Neutrophil (primary cell): ENCODE measurements at regions not wholly inside any gene's neighbourhood (a gene's known extent, or its start where the extent isn't known, plus 50 kb on each side); places are given as distances from the start of the nearest gene placed in this dataset.

Source experiments
- H3K27ac ChIP-seq: fragments of 200-600 bp; sonication (generic); 2 replicates; pipeline ENCODE4 v1.5.1; 2016; ENCODE audit warnings: mild to moderate bottlenecking, moderate library complexity
- H3K27me3 ChIP-seq: fragments of 200-600 bp; sonication (generic); 2 replicates; pipeline ENCODE4 v1.6.0; 2016; ENCODE audit warnings: mild to moderate bottlenecking
- H3K36me3 ChIP-seq: fragments of 200-600 bp; sonication (generic); 2 replicates; pipeline ENCODE4 v1.5.1; 2017
- H3K4me1 ChIP-seq, 2 experiments: fragments of 200-600 bp in 1 of 2; sonication (generic) in 1 of 2; 1 replicate in 1 of 2; 2 replicates in 1 of 2; pipeline versions ENCODE4 v1.5.1 to v1.6.1; 2013 to 2016; ENCODE audit warnings: low read depth in 1 of 2, low read length in 1 of 2, mild to moderate bottlenecking in 1 of 2, moderate library complexity in 1 of 2; ENCODE audit not compliant: control insufficient read depth in 1 of 2, insufficient read depth in 1 of 2
- H3K4me3 ChIP-seq, 2 experiments: fragments of 200-600 bp in 1 of 2; sonication (generic) in 1 of 2; 1 replicate in 1 of 2; 2 replicates in 1 of 2; pipeline ENCODE4 v1.5.1; 2013 to 2016; ENCODE audit warnings: low read depth in 1 of 2, low read length in 1 of 2, mild to moderate bottlenecking in 1 of 2, moderate library complexity in 1 of 2
- H3K9me3 ChIP-seq: fragments of 200-600 bp; sonication (generic); 2 replicates; pipeline ENCODE4 v1.5.1; 2016
- TF ChIP-seq, protein P1 (sequence below): fragments of 200-600 bp; sonication (generic); IDR thresholded peaks from 2 replicates; pipeline ENCODE4 v1.5.1; 2016; ENCODE audit warnings: antibody characterized with exemption

DNA sequence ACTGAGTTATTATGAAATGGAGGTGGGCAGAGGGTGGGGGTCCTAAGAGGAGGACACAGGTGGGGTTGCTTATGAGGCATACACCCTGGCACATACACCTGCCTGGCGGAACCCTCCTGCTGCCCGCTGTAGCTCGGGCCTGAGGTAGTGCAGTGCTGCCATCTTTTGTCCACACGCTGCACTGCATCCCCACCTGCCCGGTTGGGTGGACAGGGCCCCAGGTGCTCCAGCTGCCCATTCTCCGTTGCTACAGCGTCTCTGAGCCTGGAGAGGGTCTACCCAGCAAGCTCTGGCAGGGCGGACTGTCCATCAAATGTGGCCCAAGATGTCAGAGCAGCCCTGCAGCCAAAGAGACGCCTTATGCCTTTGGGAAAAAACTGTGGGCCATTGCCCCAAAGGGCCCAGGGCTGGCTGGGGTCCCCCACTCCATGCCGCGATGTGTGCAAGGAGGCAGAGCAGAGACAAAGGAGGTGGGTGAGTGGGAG, 131.2 kb downstream of the BUD13 start:
- H3K9me3 ChIP-seq, result no peaks in the 10 kb centered on the region
- H3K27ac ChIP-seq, result no peak overlapping the region
- H3K4me3 ChIP-seq, result no peak overlapping the region
- no peaks in the 10 kb centered on the region for H3K36me3 ChIP-seq
- TF ChIP-seq, protein P1, sequence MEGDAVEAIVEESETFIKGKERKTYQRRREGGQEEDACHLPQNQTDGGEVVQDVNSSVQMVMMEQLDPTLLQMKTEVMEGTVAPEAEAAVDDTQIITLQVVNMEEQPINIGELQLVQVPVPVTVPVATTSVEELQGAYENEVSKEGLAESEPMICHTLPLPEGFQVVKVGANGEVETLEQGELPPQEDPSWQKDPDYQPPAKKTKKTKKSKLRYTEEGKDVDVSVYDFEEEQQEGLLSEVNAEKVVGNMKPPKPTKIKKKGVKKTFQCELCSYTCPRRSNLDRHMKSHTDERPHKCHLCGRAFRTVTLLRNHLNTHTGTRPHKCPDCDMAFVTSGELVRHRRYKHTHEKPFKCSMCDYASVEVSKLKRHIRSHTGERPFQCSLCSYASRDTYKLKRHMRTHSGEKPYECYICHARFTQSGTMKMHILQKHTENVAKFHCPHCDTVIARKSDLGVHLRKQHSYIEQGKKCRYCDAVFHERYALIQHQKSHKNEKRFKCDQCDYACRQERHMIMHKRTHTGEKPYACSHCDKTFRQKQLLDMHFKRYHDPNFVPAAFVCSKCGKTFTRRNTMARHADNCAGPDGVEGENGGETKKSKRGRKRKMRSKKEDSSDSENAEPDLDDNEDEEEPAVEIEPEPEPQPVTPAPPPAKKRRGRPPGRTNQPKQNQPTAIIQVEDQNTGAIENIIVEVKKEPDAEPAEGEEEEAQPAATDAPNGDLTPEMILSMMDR, result no peak
- H3K4me1 ChIP-seq, result no peaks in the 10 kb centered on the region
- H3K27me3 ChIP-seq, result no peaks in the 10 kb centered on the region

DNA sequence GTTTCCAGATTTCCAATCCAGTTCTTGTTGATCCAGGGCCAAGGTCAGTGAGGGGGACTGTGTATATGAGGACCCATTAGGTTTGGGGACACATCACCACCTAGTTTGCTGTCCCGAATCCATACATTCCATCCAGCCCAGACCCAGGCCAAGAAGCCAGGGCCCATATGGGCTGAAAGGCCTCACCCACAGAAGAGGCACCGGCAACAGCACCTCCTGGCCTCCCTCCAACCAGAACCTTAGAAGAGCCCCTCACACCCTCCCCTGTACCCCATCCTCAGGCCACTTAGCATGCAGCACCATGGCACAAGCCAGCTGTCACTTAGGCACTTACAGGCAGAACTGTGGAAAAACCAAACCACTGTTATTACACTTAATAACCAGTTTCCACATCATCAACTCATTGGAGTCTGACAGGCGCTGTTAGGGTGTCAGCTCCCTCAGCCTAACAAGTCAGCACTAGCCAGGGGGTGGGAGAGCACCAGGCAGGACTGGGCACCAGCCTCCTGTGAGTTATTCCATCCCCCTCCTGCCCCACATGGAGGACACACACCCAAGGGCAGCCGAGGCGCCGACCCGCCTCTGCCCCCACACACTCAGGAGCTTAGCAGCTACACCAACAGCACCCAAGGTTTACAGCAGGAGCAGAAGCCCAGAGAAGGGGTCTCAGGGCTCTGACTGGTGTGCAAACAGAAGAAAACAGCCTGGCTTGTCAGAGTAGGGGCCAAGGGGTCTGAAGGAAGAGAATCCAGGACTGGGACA, 132.0 kb downstream of the BUD13 start:
- no peak overlapping the region for H3K4me3 ChIP-seq
- no peak overlapping the region for H3K27ac ChIP-seq
- TF ChIP-seq, protein P1, result no peak
- no peaks in the 10 kb centered on the region for H3K27me3 ChIP-seq
- no peaks in the 10 kb centered on the region for H3K36me3 ChIP-seq
- H3K9me3 ChIP-seq, result no peaks in the 10 kb centered on the region
- H3K4me1 ChIP-seq, result no peaks in the 10 kb centered on the region

DNA sequence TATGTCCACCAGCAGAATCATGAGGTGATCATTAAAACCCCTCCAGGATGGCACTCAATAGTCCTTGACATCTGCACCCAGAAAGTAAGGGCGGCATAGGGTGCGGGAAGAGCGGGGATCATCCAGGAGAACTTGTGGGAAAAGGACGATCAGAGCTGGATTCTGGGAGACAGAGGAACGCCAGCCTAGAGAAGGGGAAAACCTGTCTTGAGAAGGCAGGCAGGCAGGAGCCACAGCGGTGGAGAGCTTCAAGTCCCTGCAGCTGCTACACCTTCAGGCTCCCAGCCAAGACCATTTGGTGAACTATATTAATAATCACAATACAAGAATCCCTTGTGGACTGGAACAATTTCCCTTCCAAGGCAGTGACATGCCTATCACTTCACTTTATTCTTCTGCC, 134.3 kb downstream of the BUD13 start:
- Histone ChIP-seq H3K27me3 (no peaks in the 10 kb centered on the region), H3K4me3 (no peak overlapping the region), H3K4me1 (no peaks in the 10 kb centered on the region), H3K36me3 (no peaks in the 10 kb centered on the region), H3K27ac (no peak overlapping the region), H3K9me3 (no peaks in the 10 kb centered on the region)
- TF ChIP-seq, protein P1, result no peak

DNA sequence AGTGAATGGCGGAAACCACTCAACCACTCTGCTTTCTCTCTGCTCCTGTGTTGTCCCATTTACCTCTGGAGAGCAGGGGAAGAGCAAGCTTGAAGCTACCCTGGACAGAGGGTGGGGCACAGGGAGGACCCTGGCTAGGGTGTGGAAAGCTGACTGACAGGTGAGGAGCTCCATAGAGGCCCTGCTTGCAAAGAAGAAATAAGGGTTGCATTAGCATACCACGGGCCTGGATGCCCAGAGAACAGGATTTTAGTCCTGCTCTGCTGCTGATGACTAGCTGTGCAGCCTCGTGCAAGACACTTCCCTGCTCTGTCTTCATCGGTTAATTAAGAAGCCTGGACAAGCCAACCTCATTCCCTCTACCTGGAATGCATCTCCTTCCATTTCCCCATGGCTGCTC, 135.0 kb downstream of the BUD13 start:
- Histone ChIP-seq H3K36me3 (no peaks in the 10 kb centered on the region), H3K4me3 (no peak overlapping the region), H3K27ac (no peak overlapping the region), H3K4me1 (no peaks in the 10 kb centered on the region), H3K27me3 (no peaks in the 10 kb centered on the region), H3K9me3 (no peaks in the 10 kb centered on the region)
- TF ChIP-seq, protein P1, result no peak

DNA sequence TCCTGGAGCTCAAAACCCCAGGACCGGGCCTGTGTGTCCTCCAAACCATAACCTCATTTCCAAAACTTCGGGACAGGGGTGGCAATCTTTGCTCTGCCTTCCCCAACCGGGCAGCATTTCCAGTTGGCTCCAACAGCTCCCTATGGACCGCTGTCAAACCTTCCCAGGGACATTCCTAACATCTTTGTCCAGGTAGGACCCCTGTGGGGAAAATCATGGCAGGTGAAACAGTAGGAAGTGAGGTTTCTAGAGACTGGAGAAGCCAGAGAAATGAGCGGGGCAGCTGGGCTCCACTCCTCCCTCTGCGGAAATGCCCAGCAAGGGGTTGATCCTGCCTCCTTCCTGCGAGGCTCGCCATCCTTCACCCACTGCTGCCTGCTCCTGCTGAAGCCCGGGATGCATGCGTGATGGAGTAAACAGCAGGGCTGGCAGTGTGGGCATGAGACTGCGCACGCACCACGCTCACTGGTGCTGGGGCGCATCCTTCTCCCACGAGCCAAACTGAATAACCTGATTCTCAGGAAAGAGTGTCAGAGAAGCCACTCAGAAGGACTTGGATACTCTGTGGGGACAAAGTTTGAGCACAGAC, 136.4 kb downstream of the BUD13 start:
- TF ChIP-seq, protein P1, result no peak
- no peaks in the 10 kb centered on the region for H3K4me1 ChIP-seq
- H3K4me3 ChIP-seq, result no peak overlapping the region
- no peaks in the 10 kb centered on the region for H3K36me3 ChIP-seq
- H3K9me3 ChIP-seq, result no peaks in the 10 kb centered on the region
- H3K27ac ChIP-seq, result no peak overlapping the region
- no peaks in the 10 kb centered on the region for H3K27me3 ChIP-seq
